Mesothelial cell of epicardium (in vitro differentiated cells): ENCODE measurements at regions not wholly inside any gene's neighbourhood (a gene's known extent, or its start where the extent isn't known, plus 50 kb on each side); places are given as distances from the start of the nearest gene placed in this dataset.

Experiments used
- DNase-seq, 2 experiments: peaks; one replicate each; pipeline ENCODE4 v3.0.0; 2021; ENCODE audit warnings: low spot score in 2 of 2; ENCODE audit not compliant: unreplicated experiment in 2 of 2
- H3K27ac Mint-ChIP-seq: 2 replicates; pipeline ENCODE4 v1.8.0; 2021; ENCODE audit warnings: mixed read lengths
- H3K27me3 Mint-ChIP-seq: 2 replicates; pipeline ENCODE4 v1.8.0; 2021; ENCODE audit warnings: low read depth, mixed read lengths
- H3K36me3 Mint-ChIP-seq: 2 replicates; pipeline ENCODE4 v1.8.0; 2021; ENCODE audit warnings: mixed read lengths
- H3K4me1 Mint-ChIP-seq: 2 replicates; pipeline ENCODE4 v1.8.0; 2021; ENCODE audit warnings: mixed read lengths
- H3K4me3 Mint-ChIP-seq: 2 replicates; pipeline ENCODE4 v1.8.0; 2021; ENCODE audit warnings: mild to moderate bottlenecking, moderate library complexity, mixed read lengths
- H3K9me3 Mint-ChIP-seq: 2 replicates; pipeline ENCODE4 v1.8.0; 2021; ENCODE audit warnings: mixed read lengths
- CTCF ChIP-seq: fragments of 200-600 bp; sonication (generic); IDR thresholded peaks from one replicate; pipeline ENCODE4 v1.5.0; 2021; ENCODE audit warnings: antibody characterized with exemption; ENCODE audit not compliant: unreplicated experiment

GRCh38 chr20:19812696-19813095 lies 54.6 kb downstream of the RIN2 start:
- no peak for DNase-seq
- Mint-ChIP-seq H3K4me1 (peaks cover 10% of the 10 kb centered on the region), H3K27me3 (no peaks in the 10 kb centered on the region), H3K36me3 (peaks cover 22% of the 10 kb centered on the region), H3K4me3 (no peak overlapping the region), H3K9me3 (no peaks in the 10 kb centered on the region), H3K27ac (no peak overlapping the region)
- TF ChIP-seq CTCF, result no peak

GRCh38 chr20:19813846-19814640 lies 56.0 kb downstream of the RIN2 start:
- Mint-ChIP-seq H3K27me3 (no peaks in the 10 kb centered on the region), H3K27ac (no peak overlapping the region), H3K4me3 (no peak overlapping the region), H3K9me3 (peaks cover 5% of the 10 kb centered on the region), H3K4me1 (peaks cover 10% of the 10 kb centered on the region), H3K36me3 (peaks cover 26% of the 10 kb centered on the region)
- no peak for TF ChIP-seq CTCF
- no peak for DNase-seq

GRCh38 chr20:19815553-19815991 lies 57.5 kb downstream of the RIN2 start:
- Mint-ChIP-seq H3K27ac (peak overlapping the region; percentile 79), H3K4me1 (peaks cover 10% of the 10 kb centered on the region), H3K27me3 (no peaks in the 10 kb centered on the region), H3K9me3 (peaks cover 6% of the 10 kb centered on the region), H3K4me3 (no peak overlapping the region), H3K36me3 (peaks cover 21% of the 10 kb centered on the region)
- DNase-seq, result no peak
- TF ChIP-seq CTCF, result no peak

- Mint-ChIP-seq H3K36me3 (peaks cover 15% of the 10 kb centered on the region), H3K4me1 (peaks cover 10% of the 10 kb centered on the region), H3K4me3 (no peak overlapping the region), H3K9me3 (peaks cover 6% of the 10 kb centered on the region), H3K27ac (no peak overlapping the region), H3K27me3 (no peaks in the 10 kb centered on the region)
- TF ChIP-seq CTCF, result no peak
- no peak for DNase-seq
These were observed 58.3 kb downstream of the RIN2 start for GRCh38 chr20:19816386-19816785.

GRCh38 chr20:19817017-19817416 lies 59.0 kb downstream of the RIN2 start:
- Mint-ChIP-seq H3K9me3 (peaks cover 6% of the 10 kb centered on the region), H3K4me1 (peaks cover 10% of the 10 kb centered on the region), H3K4me3 (no peak overlapping the region), H3K27ac (no peak overlapping the region), H3K36me3 (peaks cover 13% of the 10 kb centered on the region), H3K27me3 (no peaks in the 10 kb centered on the region)
- DNase-seq, result no peak
- TF ChIP-seq CTCF, result no peak
